SK-N-SH treated with all-trans-retinoic acid at 6 μM for 48 hours (cell line): ENCODE measurements at regions not wholly inside any gene's neighbourhood (a gene's known extent, or its start where the extent isn't known, plus 50 kb on each side); places are given as distances from the start of the nearest gene placed in this dataset.

ENCODE experiments used
- ZNF8 ChIP-seq: fragments of 450-650 bp; formaldehyde crosslinking; IDR thresholded peaks from 2 replicates; pipeline ENCODE4 v1.5.0; 2020; ENCODE audit warnings: mild to moderate bottlenecking, moderate library complexity
- TF ChIP-seq, protein P1 (sequence below): fragments of 250-450 bp; sonication (Bioruptor Pico); IDR thresholded peaks from 2 replicates; pipeline ENCODE4 v1.5.0; 2020; ENCODE audit warnings: mild to moderate bottlenecking, moderate library complexity

DNA sequence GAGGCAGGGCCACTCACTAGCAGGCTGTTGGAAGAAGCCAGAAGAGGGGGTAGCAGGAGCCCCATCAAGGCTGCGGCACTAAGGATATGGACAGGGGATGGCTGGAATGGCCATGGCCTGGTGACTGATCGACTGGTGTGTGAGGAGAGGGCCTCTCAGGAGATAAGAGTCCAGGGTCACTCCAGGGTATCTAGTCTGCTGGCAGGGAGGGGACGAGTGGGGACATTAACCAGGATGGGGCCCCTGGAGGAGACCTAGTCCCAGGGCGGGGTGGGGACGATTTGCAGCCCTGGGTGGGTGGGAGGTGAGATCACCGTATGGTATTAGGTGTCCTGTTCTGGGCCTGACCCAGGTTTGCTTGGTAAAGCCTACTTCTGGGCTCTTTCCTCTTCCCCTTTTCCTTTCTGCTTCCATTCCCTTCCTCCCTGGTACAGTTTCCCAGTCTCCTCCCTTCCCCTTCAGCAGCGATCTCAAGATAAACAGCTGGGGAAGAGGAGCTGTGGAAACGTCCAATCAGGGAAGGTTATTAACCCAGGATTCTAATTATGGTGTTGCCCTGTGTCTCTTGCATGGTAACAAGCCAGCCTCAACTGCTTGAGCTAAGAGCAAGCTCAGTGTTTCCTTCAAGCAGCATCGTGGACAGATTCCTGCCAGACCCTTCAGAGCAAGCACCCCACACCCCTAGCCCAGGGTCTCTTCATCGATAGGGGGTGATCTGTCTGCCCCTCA, 233.2 kb downstream of the RPS24 start:
- no peak for TF ChIP-seq ZNF8
- TF ChIP-seq, protein P1, sequence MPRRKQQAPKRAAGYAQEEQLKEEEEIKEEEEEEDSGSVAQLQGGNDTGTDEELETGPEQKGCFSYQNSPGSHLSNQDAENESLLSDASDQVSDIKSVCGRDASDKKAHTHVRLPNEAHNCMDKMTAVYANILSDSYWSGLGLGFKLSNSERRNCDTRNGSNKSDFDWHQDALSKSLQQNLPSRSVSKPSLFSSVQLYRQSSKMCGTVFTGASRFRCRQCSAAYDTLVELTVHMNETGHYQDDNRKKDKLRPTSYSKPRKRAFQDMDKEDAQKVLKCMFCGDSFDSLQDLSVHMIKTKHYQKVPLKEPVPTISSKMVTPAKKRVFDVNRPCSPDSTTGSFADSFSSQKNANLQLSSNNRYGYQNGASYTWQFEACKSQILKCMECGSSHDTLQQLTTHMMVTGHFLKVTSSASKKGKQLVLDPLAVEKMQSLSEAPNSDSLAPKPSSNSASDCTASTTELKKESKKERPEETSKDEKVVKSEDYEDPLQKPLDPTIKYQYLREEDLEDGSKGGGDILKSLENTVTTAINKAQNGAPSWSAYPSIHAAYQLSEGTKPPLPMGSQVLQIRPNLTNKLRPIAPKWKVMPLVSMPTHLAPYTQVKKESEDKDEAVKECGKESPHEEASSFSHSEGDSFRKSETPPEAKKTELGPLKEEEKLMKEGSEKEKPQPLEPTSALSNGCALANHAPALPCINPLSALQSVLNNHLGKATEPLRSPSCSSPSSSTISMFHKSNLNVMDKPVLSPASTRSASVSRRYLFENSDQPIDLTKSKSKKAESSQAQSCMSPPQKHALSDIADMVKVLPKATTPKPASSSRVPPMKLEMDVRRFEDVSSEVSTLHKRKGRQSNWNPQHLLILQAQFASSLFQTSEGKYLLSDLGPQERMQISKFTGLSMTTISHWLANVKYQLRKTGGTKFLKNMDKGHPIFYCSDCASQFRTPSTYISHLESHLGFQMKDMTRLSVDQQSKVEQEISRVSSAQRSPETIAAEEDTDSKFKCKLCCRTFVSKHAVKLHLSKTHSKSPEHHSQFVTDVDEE: no peak
